ENCODE measurements at regions not wholly inside any gene's neighbourhood (a gene's known extent, or its start where the extent isn't known, plus 50 kb on each side); places are given as distances from the start of the nearest gene placed in this dataset.

DNA sequence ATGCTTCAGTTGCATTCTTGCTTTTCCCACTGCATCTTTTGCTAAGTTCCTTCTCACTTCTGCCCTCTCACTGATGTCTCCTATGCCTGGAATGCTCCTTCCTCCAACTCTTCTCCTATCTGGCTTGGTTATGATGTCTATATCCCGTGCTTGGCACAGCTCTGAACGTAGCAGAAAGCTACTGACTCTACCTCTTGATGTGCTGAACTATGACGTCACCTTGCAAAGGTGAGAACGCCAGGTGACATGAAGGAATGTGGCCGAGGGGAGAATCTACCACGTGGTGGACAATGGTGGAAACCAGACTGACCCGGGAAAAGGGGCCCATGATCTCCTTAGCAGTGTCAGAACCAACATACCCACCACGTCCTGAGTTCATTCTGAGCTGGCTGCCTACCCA, 209.7 kb downstream of the SH3BP4 start:
- H3K36me3 ChIP-seq (ENCODE audit: control insufficient read depth in 2 of 3, insufficient read depth in 3 of 3, low read length in 3 of 3): no peaks in the 10 kb centered on the region
- no peaks in the 10 kb centered on the region for H3K9me3 ChIP-seq (ENCODE audit: control insufficient read depth in 2 of 3, insufficient read depth in 1 of 3, low read length in 3 of 3)
- TF ChIP-seq, protein P1, sequence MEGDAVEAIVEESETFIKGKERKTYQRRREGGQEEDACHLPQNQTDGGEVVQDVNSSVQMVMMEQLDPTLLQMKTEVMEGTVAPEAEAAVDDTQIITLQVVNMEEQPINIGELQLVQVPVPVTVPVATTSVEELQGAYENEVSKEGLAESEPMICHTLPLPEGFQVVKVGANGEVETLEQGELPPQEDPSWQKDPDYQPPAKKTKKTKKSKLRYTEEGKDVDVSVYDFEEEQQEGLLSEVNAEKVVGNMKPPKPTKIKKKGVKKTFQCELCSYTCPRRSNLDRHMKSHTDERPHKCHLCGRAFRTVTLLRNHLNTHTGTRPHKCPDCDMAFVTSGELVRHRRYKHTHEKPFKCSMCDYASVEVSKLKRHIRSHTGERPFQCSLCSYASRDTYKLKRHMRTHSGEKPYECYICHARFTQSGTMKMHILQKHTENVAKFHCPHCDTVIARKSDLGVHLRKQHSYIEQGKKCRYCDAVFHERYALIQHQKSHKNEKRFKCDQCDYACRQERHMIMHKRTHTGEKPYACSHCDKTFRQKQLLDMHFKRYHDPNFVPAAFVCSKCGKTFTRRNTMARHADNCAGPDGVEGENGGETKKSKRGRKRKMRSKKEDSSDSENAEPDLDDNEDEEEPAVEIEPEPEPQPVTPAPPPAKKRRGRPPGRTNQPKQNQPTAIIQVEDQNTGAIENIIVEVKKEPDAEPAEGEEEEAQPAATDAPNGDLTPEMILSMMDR (IDR thresholded peaks at IDR 0.05; ENCODE audit: borderline replicate concordance, extremely low read depth, insufficient read depth): no peak
- DNase-seq (no peak), FAIRE-seq (no peak)
- intact Hi-C loops (cut with DNase I): no loop called here
- H3K27me3 ChIP-seq (ENCODE audit: control insufficient read depth, insufficient read depth, low read length): no peaks in the 10 kb centered on the region
- no peak overlapping the region for H3K27ac ChIP-seq (ENCODE audit: low read depth in 2 of 2, low read length in 2 of 2)
- no peak overlapping the region for H3K4me3 ChIP-seq (ENCODE audit: low read length in 3 of 3)
- H3K9ac ChIP-seq (ENCODE audit: low read length in 3 of 3): no peak overlapping the region
- no peaks in the 10 kb centered on the region for H3K4me1 ChIP-seq (ENCODE audit: control insufficient read depth in 2 of 3, insufficient read depth in 2 of 3, low read depth in 1 of 3, low read length in 3 of 3)

DNA sequence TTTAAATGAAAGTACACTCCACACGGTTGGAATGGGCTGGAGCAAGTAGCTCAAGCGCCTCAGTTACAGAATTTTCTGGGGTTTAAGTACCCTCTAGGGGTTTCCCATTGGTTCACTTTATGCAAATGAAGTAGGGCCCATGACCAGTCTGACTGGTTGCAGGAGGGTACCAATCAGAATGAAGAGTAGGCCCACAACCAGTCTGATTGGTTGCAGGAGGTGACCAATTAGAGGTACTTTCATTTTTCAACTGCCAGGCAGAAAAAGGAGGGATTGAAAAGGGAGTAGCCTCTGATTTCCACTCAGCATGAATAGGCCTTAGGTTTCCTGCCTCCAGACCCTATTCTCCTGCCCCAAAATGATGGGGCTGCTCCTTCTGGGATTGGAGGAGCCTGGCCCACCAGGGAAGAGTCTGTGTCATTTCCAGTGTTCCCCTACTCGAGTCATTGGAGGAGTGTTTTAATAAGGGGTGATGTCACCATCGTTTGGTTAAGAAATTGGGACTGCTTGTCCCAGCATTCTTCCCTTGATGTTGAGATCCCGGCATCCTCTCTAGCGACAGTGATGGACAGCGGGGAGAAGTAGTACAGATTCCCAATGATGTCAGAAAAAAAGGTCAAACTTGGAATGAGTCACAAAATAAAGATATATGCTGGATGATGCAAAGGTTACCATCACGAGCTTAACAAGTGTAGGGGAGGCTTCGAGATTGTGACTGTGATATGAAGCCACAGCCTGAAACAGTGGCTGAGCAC, 210.4 kb downstream of the SH3BP4 start:
- intact Hi-C loops (cut with DNase I): no loop called here
- Histone ChIP-seq H3K4me3 (ENCODE audit: low read length in 3 of 3) (no peak overlapping the region), H3K36me3 (ENCODE audit: control insufficient read depth in 2 of 3, insufficient read depth in 3 of 3, low read length in 3 of 3) (no peaks in the 10 kb centered on the region), H3K27me3 (ENCODE audit: control insufficient read depth, insufficient read depth, low read length) (no peaks in the 10 kb centered on the region), H3K9ac (ENCODE audit: low read length in 3 of 3) (no peak overlapping the region), H3K9me3 (ENCODE audit: control insufficient read depth in 2 of 3, insufficient read depth in 1 of 3, low read length in 3 of 3) (no peaks in the 10 kb centered on the region), H3K4me1 (ENCODE audit: control insufficient read depth in 2 of 3, insufficient read depth in 2 of 3, low read depth in 1 of 3, low read length in 3 of 3) (no peaks in the 10 kb centered on the region), H3K27ac (ENCODE audit: low read depth in 2 of 2, low read length in 2 of 2) (no peak overlapping the region)
- no peak for FAIRE-seq
- no peak for DNase-seq
- TF ChIP-seq, protein P1 (IDR thresholded peaks at IDR 0.05; ENCODE audit: borderline replicate concordance, extremely low read depth, insufficient read depth): no peak

GRCh38 chr2:235162837-235163197, 211.0 kb downstream of the SH3BP4 start:
- Histone ChIP-seq H3K36me3 (ENCODE audit: control insufficient read depth in 2 of 3, insufficient read depth in 3 of 3, low read length in 3 of 3) (no peaks in the 10 kb centered on the region), H3K9ac (ENCODE audit: low read length in 3 of 3) (no peak overlapping the region), H3K4me3 (ENCODE audit: low read length in 3 of 3) (no peak overlapping the region), H3K4me1 (ENCODE audit: control insufficient read depth in 2 of 3, insufficient read depth in 2 of 3, low read depth in 1 of 3, low read length in 3 of 3) (no peaks in the 10 kb centered on the region), H3K27me3 (ENCODE audit: control insufficient read depth, insufficient read depth, low read length) (no peaks in the 10 kb centered on the region), H3K9me3 (ENCODE audit: control insufficient read depth in 2 of 3, insufficient read depth in 1 of 3, low read length in 3 of 3) (no peaks in the 10 kb centered on the region), H3K27ac (ENCODE audit: low read depth in 2 of 2, low read length in 2 of 2) (no peak overlapping the region)
- DNase-seq (no peak), FAIRE-seq (no peak)
- intact Hi-C loops (cut with DNase I): no loop called here
- TF ChIP-seq, protein P1 (IDR thresholded peaks at IDR 0.05; ENCODE audit: borderline replicate concordance, extremely low read depth, insufficient read depth): no peak

GRCh38 chr2:235165136-235165535, 213.3 kb downstream of the SH3BP4 start:
- Histone ChIP-seq H3K4me3 (ENCODE audit: low read length in 3 of 3) (no peak overlapping the region), H3K27ac (ENCODE audit: low read depth in 2 of 2, low read length in 2 of 2) (no peak overlapping the region), H3K9me3 (ENCODE audit: control insufficient read depth in 2 of 3, insufficient read depth in 1 of 3, low read length in 3 of 3) (peaks cover 0 to 1% (median 0%) of the 10 kb centered on the region in 3 donors), H3K9ac (ENCODE audit: low read length in 3 of 3) (no peak overlapping the region), H3K27me3 (ENCODE audit: control insufficient read depth, insufficient read depth, low read length) (no peaks in the 10 kb centered on the region), H3K36me3 (ENCODE audit: control insufficient read depth in 2 of 3, insufficient read depth in 3 of 3, low read length in 3 of 3) (no peaks in the 10 kb centered on the region), H3K4me1 (ENCODE audit: control insufficient read depth in 2 of 3, insufficient read depth in 2 of 3, low read depth in 1 of 3, low read length in 3 of 3) (no peaks in the 10 kb centered on the region)
- intact Hi-C loops (cut with DNase I): no loop called here
- DNase-seq: no peak
- no peak for FAIRE-seq
- TF ChIP-seq, protein P1 (IDR thresholded peaks at IDR 0.05; ENCODE audit: borderline replicate concordance, extremely low read depth, insufficient read depth): no peak
